B cell (primary cell): ENCODE measurements at regions not wholly inside any gene's neighbourhood (a gene's known extent, or its start where the extent isn't known, plus 50 kb on each side); places are given as distances from the start of the nearest gene placed in this dataset.

ENCODE experiments used
- ATAC-seq: fragments of 200-7000 bp; cut with Tn5 transposase; one replicate; pipeline ENCODE4 v1.10.0; 2021; ENCODE audit warnings: low read depth, mild to moderate bottlenecking, moderate number of reproducible peaks, moderate library complexity
- CTCF ChIA-PET: fragments of 350-600 bp; sonication (Branson Sonifier 250); formaldehyde crosslinking; loops from one replicate; lab custom pipeline; 2021; ENCODE audit warnings: antibody characterized with exemption, inconsistent platforms; lab: Charles Lee
- POLR2A ChIA-PET: fragments of 350-600 bp; sonication (Branson Sonifier 250); formaldehyde crosslinking; loops from one replicate; lab custom pipeline; 2021; ENCODE audit warnings: antibody characterized with exemption; lab: Charles Lee
- DNase-seq: peaks from one replicate; pipeline ENCODE4 v3.0.0; 2013
- H2AFZ ChIP-seq: 2 replicates; pipeline ENCODE4 v1.6.1; 2012; ENCODE audit warnings: mild to moderate bottlenecking, low read depth, low read length; ENCODE audit not compliant: insufficient read depth, poor library complexity, severe bottlenecking
- H3K27ac ChIP-seq, 2 donors: 1 replicate in 1 of 2; 2 replicates in 1 of 2; pipeline ENCODE4 v1.5.1; 2012 to 2013; ENCODE audit warnings: low read length in 2 of 2, mild to moderate bottlenecking in 2 of 2, moderate library complexity in 1 of 2
- H3K27me3 ChIP-seq, 4 experiments: fragments of 200-600 bp in 1 of 4; sonication (generic) in 1 of 4; replicated peaks in 1 of 4; 1 replicate in 2 of 4; 2 replicates in 2 of 4; pipeline versions ENCODE4 v1.6.1 to v1.7.0; 2013 to 2016; ENCODE audit warnings: low read length in 3 of 4, mild to moderate bottlenecking in 2 of 4, mixed read lengths in 1 of 4, moderate library complexity in 1 of 4; ENCODE audit not compliant: insufficient read depth in 4 of 4, control insufficient read depth in 3 of 4; ENCODE audit errors: control extremely low read depth in 1 of 4
- H3K36me3 ChIP-seq, 2 experiments: replicated peaks in 1 of 2; 1 replicate in 1 of 2; 2 replicates in 1 of 2; pipeline versions ENCODE4 v1.6.1 to v1.7.1; 2013; ENCODE audit warnings: low read length in 1 of 2; ENCODE audit not compliant: insufficient read depth in 2 of 2, control insufficient read depth in 1 of 2; ENCODE audit errors: control extremely low read depth in 1 of 2, extremely low read depth in 1 of 2
- H3K4me1 ChIP-seq, 2 donors: fragments of 200-600 bp in 1 of 2; sonication (generic) in 1 of 2; 1 replicate in 1 of 2; 2 replicates in 1 of 2; pipeline versions ENCODE4 v1.5.1 to v1.6.1; 2013 to 2017; ENCODE audit warnings: low read length in 2 of 2; ENCODE audit not compliant: control insufficient read depth in 2 of 2, insufficient read depth in 2 of 2
- H3K4me2 ChIP-seq: replicated peaks from 2 replicates; pipeline ENCODE3; 2012; ENCODE audit warnings: mild to moderate bottlenecking, low read depth, low read length; ENCODE audit not compliant: poor library complexity, severe bottlenecking
- H3K4me3 ChIP-seq, 5 experiments: fragments of 200-600 bp in 1 of 5; sonication (generic) in 1 of 5; 1 replicate in 3 of 5; 2 replicates in 2 of 5; pipeline versions ENCODE4 v1.5.1 to v1.7.0; 2011 to 2016; ENCODE audit warnings: low read length in 4 of 5, mild to moderate bottlenecking in 4 of 5, low read depth in 2 of 5, control low read depth in 1 of 5, moderate library complexity in 1 of 5; ENCODE audit not compliant: insufficient read depth in 1 of 5; ENCODE audit errors: control extremely low read depth in 1 of 5, extremely low read depth in 1 of 5
- H3K79me2 ChIP-seq: fragments of 200-600 bp; sonication (generic); one replicate; pipeline ENCODE4 v1.6.0; 2016; ENCODE audit warnings: low read length; ENCODE audit not compliant: control insufficient read depth, insufficient read depth
- H3K9ac ChIP-seq: fragments of 200-600 bp; sonication (generic); 2 replicates; pipeline ENCODE4 v1.6.1; 2017; ENCODE audit warnings: mild to moderate bottlenecking, low read length, moderate library complexity
- H3K9me3 ChIP-seq, 3 donors: one replicate each; pipeline versions ENCODE4 v1.6.1 to v1.7.1; 2013; ENCODE audit warnings: low read length in 2 of 3; ENCODE audit not compliant: control insufficient read depth in 2 of 3, insufficient read depth in 1 of 3; ENCODE audit errors: control extremely low read depth in 1 of 3
- H4K20me1 ChIP-seq: 2 replicates; pipeline ENCODE4 v1.6.0; 2012; ENCODE audit warnings: mild to moderate bottlenecking, low read length; ENCODE audit not compliant: insufficient read depth, control insufficient read depth, poor library complexity, severe bottlenecking
- H3K27ac Mint-ChIP-seq: one replicate; pipeline ENCODE4 v1.8.0; 2021; ENCODE audit warnings: mixed read lengths
- H3K27me3 Mint-ChIP-seq: one replicate; pipeline ENCODE4 v1.8.0; 2021; ENCODE audit warnings: mixed read lengths
- H3K4me1 Mint-ChIP-seq: one replicate; pipeline ENCODE4 v1.8.0; 2021; ENCODE audit warnings: mixed read lengths
- H3K4me3 Mint-ChIP-seq: one replicate; pipeline ENCODE4 v1.8.0; 2021; ENCODE audit warnings: mixed read lengths
- H3K9me3 Mint-ChIP-seq: one replicate; pipeline ENCODE4 v1.8.0; 2022; ENCODE audit warnings: mixed read lengths; ENCODE audit not compliant: insufficient read depth
- EZH2 ChIP-seq: IDR thresholded peaks from 2 replicates; pipeline ENCODE4 v1.6.1; 2012; ENCODE audit warnings: borderline replicate concordance, low read depth, mild to moderate bottlenecking, moderate library complexity, low read length; ENCODE audit not compliant: insufficient read depth, poor library complexity, severe bottlenecking
- WGBS: methylation state at CpG from one replicate; pipeline ENCODE4 v1.1.5; 2013; ENCODE audit warnings: missing lambda C conversion rate; ENCODE audit not compliant: insufficient coverage; 5-methylcytosine and 5-hydroxymethylcytosine counted together
- intact Hi-C: fragments of 100-400 bp; cut with micrococcal nuclease; formaldehyde crosslinking; loops from one replicate; pipeline ENCODE4 v1.10.0; 2022
- TF ChIP-seq, protein P1 (sequence below): fragments of 200-600 bp; IDR thresholded peaks from one replicate; pipeline ENCODE4 v1.8.0; 2022; ENCODE audit warnings: antibody characterized with exemption, mild to moderate bottlenecking

GRCh38 chr6:149267513-149268043, 49.9 kb upstream of the TAB2 start:
- ATAC-seq (no peak), DNase-seq (no peak)
- POLR2A ChIA-PET = interaction anchor here (1.1 kb wide), 1 partner anchor 239 kb away, joined by 3 read pairs; no protein-coding TSS in a partner anchor
- Histone ChIP-seq H3K4me2 (peak overlapping the region; percentile 48), H2AFZ (no peak overlapping the region), H3K9ac (no peak overlapping the region), H3K27me3 (no peaks in the 10 kb centered on the region), H3K4me1 (peaks cover 43 to 46% of the 10 kb centered on the region in 2 donors), H3K79me2 (no peaks in the 10 kb centered on the region), H3K4me3 (no peak overlapping the region), H3K27ac (peak overlapping the region; percentile 56 to 69), H4K20me1 (no peaks in the 10 kb centered on the region), H3K36me3 (no peaks in the 10 kb centered on the region), H3K9me3 (no peaks in the 10 kb centered on the region)
- CTCF ChIA-PET = interaction anchor here (1.3 to 2.6 kb wide), 6 partner anchors 16 to 164 kb away, joined by 3 to 11 read pairs (median 4); no protein-coding TSS in a partner anchor
- Mint-ChIP-seq H3K9me3 (no peaks in the 10 kb centered on the region), H3K27ac (peak overlapping the region; percentile 79), H3K4me1 (peaks cover 44% of the 10 kb centered on the region), H3K4me3 (no peak overlapping the region), H3K27me3 (no peaks in the 10 kb centered on the region)
- WGBS = 100% methylated on average over 2 of the region's 12 CpGs
- intact Hi-C loops = loop anchor here (5.0 kb wide), 1 partner anchor 35 kb away; no protein-coding TSS in a partner anchor
- TF ChIP-seq EZH2 = no peak
- TF ChIP-seq, protein P1, sequence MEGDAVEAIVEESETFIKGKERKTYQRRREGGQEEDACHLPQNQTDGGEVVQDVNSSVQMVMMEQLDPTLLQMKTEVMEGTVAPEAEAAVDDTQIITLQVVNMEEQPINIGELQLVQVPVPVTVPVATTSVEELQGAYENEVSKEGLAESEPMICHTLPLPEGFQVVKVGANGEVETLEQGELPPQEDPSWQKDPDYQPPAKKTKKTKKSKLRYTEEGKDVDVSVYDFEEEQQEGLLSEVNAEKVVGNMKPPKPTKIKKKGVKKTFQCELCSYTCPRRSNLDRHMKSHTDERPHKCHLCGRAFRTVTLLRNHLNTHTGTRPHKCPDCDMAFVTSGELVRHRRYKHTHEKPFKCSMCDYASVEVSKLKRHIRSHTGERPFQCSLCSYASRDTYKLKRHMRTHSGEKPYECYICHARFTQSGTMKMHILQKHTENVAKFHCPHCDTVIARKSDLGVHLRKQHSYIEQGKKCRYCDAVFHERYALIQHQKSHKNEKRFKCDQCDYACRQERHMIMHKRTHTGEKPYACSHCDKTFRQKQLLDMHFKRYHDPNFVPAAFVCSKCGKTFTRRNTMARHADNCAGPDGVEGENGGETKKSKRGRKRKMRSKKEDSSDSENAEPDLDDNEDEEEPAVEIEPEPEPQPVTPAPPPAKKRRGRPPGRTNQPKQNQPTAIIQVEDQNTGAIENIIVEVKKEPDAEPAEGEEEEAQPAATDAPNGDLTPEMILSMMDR = no peak
